T-helper 2 cell (primary cell): ENCODE measurements at regions not wholly inside any gene's neighbourhood (a gene's known extent, or its start where the extent isn't known, plus 50 kb on each side); places are given as distances from the start of the nearest gene placed in this dataset.
"Not testable (repeated sequence)": the region's sequence is repeated elsewhere in the genome, so short reads cannot be mapped to it uniquely, and the experiment has no call there.

ENCODE experiments used
- DNase-seq, 5 experiments: peaks; one replicate each; pipeline versions ENCODE4 v3.0.0 to v3.0.0-alpha.2; 2012 to 2022

DNA sequence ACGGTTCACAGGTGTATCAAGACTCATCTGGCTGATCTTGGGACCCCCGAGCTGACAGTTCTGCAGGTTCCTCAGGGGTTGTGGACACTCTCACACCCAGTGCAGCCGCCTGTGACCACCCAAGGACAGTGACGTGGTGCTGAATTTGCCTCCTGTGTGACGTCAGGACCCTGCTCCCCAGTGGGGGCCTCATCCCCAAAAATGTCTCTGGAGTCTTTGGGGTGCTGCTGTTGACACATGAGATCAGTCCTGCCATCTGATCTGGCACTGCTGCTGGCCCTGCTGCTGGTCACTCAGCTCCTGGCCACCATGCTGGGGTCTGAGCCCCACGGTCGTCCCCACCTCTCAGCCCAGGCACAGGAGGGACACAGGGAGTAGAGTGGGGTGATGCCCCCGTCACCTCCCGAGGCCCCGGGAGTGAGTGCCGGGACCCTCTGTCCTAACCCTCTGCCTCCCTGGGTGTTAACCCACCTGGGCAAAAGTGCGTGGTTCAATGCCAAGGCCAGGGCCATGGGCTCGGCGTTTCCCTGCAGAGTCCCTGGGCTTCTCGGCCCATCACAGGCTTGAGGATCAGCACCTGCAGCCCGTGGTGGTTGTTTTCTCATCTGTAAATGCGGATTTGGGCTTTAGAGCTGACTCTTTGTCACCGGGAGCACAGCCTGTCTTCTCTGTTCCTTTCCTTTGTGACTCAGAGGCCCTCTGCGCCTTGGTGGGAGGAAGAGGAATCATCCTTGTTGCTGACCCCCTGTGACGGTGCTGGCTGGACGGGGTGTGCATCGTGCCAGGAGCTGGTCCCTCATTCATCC is 366.0 kb upstream of the SFSWAP start:
- not testable (repeated sequence) for DNase-seq

GRCh38 chr12:131345521-131346436 is 365.1 kb upstream of the SFSWAP start:
- DNase-seq, result no peak

- no peak for DNase-seq
Measured at GRCh38 chr12:131346555-131347344, 364.1 kb upstream of the SFSWAP start.

- no peak for DNase-seq
Measured at GRCh38 chr12:131347345-131347714, 363.6 kb upstream of the SFSWAP start.

- DNase-seq, result no peak
Measured at GRCh38 chr12:131347732-131348131, 363.2 kb upstream of the SFSWAP start.

GRCh38 chr12:131348231-131348630 is 362.7 kb upstream of the SFSWAP start:
- DNase-seq, result no peak

DNA sequence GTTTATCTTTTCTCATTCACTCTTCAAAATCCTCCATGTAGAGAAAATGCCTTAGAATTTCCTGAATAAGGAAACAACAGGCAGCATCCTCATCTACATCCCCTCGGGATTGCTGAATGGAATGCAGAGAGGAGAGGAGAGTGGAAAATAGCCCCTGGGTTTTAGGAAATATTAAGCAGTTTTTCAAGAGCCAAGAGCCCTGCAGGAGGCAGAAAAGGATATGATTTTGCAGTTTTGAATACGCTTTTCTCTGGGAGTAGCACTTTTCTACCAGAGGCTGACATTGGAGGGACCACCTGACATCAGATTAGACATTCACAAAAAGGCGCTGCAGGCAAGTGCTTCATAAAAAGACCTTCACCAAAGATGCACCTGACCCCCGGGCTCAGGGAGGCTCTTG is 362.2 kb upstream of the SFSWAP start:
- DNase-seq, result no peak

DNA sequence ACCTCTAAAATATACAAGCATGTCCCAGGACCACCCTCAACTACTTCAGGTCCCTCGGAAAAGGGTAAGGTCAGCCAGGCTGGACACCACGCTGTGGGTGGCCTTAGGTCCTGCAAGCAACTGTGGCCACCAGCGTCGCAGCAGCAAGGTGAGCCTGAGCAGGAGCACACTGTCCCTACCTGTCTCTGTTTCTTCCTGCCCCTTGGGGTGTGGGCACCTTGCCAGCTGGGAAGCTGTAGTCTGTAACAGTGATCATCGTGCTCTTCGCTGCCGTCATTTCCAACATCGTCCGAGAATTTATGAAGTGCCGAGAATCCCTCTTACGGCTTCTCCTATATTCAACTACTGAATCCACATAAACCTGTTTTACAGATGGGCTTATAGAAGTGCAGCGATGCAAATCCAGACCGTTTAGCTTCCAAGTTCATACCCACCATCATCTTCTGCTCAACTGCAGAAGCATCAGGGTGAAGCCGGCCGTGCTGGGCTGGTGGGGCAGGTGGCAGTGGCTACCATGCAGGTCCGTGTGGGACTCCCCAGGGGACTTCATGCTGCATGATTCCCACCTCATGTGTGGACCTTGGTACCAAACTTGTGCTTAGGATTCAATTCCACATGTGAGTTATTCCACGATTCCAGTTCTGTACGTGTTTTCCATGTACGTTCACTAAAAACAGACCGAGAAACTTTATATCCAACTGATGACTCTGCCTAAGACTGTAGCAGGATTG is 361.3 kb upstream of the SFSWAP start:
- DNase-seq, result no peak

DNA sequence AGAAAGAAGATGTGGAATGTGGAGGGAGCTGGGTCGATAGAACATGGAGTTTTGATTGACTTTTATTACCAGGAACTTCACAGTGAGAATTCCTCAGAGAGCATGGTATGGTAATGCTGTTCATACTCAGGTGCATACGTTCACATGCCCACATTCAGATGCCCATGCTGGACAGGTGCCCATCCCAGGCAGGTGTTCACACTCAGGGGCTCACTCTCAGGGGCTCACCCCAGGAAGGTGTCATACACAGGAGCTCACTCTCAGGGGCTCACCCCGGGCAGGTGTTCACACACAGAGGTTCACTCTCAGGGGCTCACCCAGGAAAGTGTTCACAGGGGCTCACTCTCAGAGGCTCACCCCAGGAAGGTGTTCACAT is 360.0 kb upstream of the SFSWAP start:
- no peak for DNase-seq

- DNase-seq, result peak in 1 of 5 experiments; percentile 3
Measured at GRCh38 chr12:131351319-131352028, 359.4 kb upstream of the SFSWAP start.

DNA sequence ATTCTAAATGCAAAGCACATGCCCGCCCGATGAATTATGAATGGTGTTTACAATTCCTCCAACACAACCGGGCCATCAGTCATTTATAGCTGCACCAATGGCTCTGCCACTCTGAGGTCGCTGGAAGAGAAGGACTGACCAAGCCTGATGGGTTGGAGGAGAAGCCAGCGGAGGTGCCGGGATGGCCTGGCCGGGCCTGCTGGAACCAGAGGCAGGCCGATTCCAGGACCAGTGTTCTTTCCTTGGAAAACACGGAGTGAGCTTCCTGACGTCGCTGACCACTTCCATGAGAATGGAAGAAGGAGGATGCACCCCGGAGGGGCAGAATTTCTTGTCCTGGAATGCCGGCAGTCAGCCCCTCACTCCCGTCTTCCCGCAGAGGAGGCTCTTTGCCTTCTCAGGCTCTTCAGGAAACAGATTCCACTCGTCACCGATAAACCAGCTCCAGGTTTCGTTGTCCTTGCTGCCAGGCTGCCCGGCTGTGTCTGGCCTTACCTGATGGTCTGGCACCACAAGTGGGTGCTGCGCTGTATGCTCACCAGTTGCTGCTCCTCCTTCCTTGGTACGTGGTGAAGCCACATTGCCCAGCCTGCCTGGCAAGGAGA is 358.5 kb upstream of the SFSWAP start:
- DNase-seq, result no peak

DNA sequence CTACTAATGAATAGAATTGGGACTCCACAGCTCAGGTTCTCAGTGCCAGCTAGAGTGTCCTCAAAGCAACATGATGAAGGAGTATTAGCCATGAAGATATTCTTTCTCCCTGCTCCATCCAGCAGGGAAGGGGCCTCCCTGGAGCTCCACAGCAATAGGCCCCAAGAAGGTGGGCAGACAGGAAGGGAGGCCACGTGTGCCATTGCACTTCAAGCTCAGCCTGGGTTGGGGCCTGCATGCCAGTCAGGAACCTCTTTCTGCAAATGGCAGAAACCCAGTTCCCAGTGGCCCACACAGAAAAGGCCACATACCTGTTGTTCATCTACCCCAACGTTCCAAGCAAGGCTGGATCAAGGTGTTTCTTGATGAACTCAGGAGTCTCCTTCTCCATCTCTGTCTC is 357.5 kb upstream of the SFSWAP start:
- no peak for DNase-seq

DNA sequence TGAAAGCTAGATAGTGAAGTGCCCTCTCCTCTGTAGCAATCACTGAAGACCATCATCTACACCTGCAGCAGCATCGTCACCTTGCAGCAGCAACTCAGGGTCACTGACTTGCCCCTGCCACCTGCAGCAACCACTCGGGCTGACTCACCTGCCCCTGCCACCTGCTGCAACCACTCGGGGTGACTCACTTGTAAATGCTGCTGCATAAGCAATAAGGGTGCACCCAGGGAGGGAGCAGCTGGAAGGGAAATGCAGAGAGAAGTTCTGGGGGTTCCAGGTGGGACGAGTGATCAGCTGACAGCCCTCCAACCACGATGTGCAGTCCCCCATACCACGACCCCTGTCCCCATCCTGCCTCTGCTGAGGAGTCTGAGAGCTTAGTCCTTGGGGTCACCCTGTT is 357.1 kb upstream of the SFSWAP start:
- no peak for DNase-seq

DNA sequence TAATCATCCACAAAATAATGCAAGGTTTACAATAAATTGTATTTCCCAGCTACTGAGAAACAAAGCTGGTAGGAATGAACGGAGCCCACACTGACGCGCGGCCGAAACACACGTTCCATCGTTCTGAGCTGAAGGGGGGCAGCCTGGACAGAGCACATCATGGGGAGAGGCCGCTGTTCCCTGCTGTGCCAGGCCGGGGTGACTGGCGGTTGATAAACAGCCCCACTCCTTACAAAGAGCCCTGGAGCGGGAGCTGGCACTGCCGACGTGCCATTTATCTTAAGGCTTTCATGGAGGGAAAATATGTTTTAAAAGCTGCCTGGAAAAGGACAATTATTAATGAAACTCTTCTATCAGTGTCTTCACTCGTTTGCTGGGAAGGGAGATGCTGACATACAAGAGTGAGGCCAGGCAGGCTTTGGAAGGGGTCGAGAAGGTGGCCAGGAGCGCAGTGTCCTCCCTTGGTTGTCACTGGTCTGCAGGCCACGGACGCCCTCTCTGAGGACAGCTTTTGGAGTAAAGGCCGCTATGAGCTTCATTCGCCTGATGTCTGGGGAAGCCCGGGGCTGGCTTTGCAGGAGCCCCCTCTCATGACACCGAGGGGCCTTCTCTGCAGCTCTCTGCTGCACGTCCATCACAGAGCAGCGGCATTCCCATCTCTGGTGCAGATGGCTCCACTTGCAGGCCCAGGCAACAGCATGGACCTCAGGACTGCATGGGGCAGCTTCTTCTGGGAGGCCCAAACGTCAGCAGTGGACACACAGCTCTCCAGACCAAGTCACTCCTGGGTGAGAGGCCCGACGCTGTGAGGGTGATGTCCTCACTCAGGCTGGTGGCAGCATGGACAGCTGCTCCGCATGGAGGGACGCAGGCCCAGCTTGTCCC is 355.3 kb upstream of the SFSWAP start:
- DNase-seq, result no peak

GRCh38 chr12:131356485-131357184 is 354.3 kb upstream of the SFSWAP start:
- no peak for DNase-seq

DNA sequence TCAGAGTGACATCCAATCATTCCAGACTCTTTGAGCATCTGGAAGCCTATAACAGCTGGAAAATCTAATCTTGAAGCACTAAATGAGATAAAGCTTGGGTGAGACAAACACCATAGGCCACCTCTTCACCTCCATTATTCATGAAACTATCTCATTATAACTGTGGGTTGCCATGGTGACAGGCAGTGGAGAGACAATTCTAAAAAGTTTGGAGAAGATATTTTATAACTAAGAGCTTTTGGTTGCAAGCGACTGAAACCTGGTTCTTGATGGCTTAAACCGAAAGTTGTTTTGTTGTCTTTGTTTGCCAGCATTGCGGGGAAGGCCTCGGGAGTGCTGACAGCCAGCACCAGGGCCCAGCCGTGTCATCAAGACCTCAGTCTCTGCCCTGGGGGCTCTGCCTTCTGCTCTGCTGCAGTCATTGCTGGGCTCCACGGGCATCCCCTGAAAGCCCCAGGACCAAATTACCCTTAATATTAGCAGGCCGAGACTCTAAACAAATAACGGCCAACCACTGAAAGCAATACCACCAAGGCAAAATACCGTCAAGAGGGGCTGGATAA is 353.6 kb upstream of the SFSWAP start:
- DNase-seq, result no peak

DNA sequence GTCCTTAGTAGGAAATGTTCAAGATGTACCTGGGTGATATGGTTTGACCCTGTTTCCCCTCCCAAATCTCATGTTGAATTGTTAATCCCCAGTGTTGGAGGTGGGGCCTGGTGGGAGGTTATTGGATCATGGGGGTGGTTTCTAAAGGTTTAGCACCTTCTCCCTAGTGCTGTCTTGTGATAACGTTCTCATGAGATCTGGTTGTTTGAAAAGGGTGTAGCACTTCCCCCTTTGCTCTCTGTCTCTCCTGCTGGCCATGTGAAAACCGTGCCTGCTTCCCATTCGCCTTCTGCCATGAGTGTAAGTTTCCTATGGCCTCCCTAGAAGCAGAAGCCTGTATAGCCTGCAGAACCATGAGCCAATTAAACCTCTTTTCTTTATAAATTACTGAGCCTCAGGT is 353.0 kb upstream of the SFSWAP start:
- DNase-seq, result no peak

DNA sequence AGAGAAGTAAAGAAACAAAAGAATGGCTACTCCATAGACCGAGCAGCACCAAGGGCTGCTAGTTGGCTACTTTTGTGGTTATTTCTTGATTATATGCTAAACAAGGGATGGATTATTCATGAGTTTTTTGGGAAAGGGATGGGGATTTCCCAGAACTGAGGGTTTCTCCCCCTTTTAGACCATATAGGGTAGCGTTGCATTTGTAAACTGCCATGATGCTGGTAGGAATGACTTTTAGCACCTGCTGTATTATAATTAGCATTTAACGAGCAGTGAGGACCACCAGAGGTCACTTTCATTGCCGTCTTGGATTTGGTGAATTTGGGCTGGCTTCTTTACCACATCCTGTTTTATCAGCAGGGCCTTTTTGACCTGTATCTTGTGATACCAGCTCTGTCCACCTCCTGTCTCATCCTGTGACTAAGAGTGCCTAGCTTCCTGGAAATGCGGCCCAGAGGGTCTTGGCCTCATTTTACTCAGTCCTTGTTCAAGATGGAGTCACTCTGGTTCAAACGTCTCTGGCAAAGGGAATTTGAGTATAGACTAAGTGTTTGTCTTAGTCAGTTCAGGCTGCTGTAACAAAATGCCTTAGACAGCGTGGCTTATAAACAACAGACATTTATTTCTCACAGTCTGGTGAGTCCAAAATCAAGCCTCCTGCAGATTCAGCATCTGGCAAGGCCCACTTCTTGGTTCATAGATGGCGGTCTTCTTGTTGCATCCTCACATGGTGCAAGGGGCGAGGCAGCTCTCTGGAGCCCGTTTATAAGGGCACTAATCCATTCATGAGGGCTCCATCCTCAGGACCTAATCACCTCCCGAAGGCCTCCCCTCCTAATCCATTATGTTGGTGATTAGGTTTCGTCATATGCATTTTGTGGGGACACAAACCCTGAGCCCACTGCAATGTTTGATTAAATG is 348.3 kb upstream of the SFSWAP start:
- no peak for DNase-seq
